ENCODE measurements at regions not wholly inside any gene's neighbourhood (a gene's known extent, or its start where the extent isn't known, plus 50 kb on each side); places are given as distances from the start of the nearest gene placed in this dataset.

DNA sequence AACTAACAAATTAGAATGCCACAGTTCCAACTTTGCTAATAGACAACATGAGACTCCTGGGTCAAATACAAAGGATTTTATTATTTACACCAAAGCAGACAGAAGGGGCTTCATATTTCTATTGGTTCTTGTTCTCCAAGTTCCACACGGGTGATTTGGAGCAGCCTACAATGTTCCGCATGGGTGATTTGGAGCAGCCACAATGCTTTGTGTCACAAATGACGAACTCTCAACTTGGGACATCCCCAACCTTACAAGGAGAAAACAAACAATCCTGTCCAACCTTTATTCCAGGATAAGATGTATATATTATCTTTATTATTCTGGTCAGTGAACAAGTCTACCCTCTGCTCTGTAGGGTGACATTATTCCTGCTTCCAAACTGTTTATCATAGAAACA is 694.3 kb upstream of the MGAT4C start:
- TF ChIP-seq, protein P1, sequence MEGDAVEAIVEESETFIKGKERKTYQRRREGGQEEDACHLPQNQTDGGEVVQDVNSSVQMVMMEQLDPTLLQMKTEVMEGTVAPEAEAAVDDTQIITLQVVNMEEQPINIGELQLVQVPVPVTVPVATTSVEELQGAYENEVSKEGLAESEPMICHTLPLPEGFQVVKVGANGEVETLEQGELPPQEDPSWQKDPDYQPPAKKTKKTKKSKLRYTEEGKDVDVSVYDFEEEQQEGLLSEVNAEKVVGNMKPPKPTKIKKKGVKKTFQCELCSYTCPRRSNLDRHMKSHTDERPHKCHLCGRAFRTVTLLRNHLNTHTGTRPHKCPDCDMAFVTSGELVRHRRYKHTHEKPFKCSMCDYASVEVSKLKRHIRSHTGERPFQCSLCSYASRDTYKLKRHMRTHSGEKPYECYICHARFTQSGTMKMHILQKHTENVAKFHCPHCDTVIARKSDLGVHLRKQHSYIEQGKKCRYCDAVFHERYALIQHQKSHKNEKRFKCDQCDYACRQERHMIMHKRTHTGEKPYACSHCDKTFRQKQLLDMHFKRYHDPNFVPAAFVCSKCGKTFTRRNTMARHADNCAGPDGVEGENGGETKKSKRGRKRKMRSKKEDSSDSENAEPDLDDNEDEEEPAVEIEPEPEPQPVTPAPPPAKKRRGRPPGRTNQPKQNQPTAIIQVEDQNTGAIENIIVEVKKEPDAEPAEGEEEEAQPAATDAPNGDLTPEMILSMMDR (IDR thresholded peaks at IDR 0.05): no peak
- TF ChIP-seq POLR2AphosphoS5 (IDR thresholded peaks at IDR 0.05): no peak
- TF ChIP-seq POLR2A (IDR thresholded peaks at IDR 0.05): no peak
- TF ChIP-seq EP300 (IDR thresholded peaks at IDR 0.05; ENCODE audit: low read depth): no peak

All from transverse colon (tissue), 4 donors.